Hepatocyte (in vitro differentiated cells): ENCODE measurements at regions not wholly inside any gene's neighbourhood (a gene's known extent, or its start where the extent isn't known, plus 50 kb on each side); places are given as distances from the start of the nearest gene placed in this dataset.

ENCODE experiments used
- CTCF ChIP-seq: fragments of 200-600 bp; sonication (generic); IDR thresholded peaks from 2 replicates; pipeline ENCODE4 v1.5.1; 2016; ENCODE audit warnings: antibody characterized with exemption, mild to moderate bottlenecking; ENCODE audit not compliant: poor library complexity
- EZH2 ChIP-seq: fragments of 200-600 bp; sonication (generic); IDR thresholded peaks from 2 replicates; pipeline ENCODE4 v1.6.1; 2016; ENCODE audit warnings: antibody characterized with exemption, mild to moderate bottlenecking, borderline replicate concordance

GRCh38 chr2:206387808-206388207 lies 55.5 kb upstream of the ADAM23 start:
- no peak for TF ChIP-seq CTCF
- TF ChIP-seq EZH2 = no peak
